Right forelimb (tissue), 1 donor: ENCODE measurements at regions not wholly inside any gene's neighbourhood (a gene's known extent, or its start where the extent isn't known, plus 50 kb on each side); places are given as distances from the start of the nearest gene placed in this dataset.
"Not testable (repeated sequence)": the region's sequence is repeated elsewhere in the genome, so short reads cannot be mapped to it uniquely, and the experiment has no call there.

Source experiments
- DNase-seq: peaks from one replicate; pipeline ENCODE4 v3.0.0-alpha.2; 2018

DNA sequence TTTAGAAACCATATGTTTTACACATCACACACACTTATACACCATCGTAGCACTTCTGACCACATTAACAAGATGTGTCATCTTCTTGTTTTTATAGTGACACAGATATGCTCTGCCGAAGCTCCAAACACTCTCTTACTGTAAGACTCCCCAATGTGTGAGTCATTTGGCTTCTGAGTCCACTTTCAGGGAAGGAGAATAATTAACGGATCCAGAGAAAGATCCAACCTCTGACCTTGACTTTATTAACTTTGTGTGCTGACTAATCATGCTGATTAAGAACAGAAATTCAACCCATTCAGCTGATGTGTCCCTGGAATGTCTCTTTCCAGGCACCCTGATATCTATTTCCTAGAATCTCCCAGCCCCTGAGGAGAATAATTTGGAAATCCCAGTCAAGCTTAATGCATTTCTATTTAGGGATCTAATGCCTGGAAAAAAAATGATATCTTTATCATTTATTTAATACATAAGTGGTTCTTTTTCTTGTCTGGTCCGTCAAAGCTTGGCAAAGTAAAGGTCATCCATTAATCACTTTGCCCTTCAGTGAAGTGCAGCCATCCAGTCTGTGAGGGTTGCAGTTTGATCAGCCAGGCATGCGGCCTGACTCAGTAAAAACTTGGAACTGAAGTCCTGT is 615.8 kb upstream of the SYT4 start:
- no peak for DNase-seq

- DNase-seq = no peak
Observed at GRCh38 chr18:43904209-43904837, 627.0 kb upstream of the SYT4 start.

- no peak for DNase-seq
Observed at GRCh38 chr18:43914018-43914417, 636.7 kb upstream of the SYT4 start.

- DNase-seq = no peak
Observed at GRCh38 chr18:43916984-43917383, 639.7 kb upstream of the SYT4 start.

- no peak for DNase-seq
Observed at GRCh38 chr18:43917520-43917919, 640.2 kb upstream of the SYT4 start.

GRCh38 chr18:43919551-43919950 is 642.3 kb upstream of the SYT4 start:
- no peak for DNase-seq

DNA sequence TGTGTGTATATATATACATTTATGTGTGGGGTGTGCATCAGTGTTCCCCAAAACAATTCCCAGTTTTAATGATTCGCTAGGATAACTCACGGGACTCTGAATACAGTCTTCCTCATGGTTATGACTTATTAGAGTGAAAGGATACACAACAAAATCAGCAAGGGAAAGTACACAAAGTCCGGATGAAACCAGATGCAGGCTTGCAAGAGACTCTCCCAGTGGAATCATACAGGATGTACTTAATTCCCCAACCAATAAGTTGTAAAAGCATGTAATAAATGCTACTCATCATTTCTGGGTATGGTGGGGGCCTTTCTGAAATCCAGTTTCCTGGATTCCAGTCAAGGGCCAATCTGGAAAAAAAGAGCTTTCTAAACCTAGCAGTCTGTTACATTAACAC is 654.1 kb upstream of the SYT4 start:
- no peak for DNase-seq

DNA sequence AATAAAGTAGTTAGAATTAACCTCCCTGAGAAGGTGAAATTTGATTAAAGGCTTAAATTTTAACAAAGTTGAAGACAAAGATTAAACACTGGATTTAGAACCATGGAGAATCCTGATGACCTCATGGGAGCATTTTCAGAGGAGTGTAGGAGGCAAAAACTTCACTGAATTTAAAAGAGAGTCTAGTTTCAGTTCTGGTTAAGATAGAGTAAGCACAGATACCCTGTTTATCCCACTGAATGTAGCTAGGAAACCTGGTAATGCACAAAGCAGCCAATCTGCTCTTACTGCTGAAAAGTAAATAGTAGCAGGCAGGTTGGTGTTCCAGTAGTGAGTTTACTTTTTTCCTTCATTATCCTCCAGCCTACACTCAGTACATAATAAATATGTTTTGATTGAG is 654.9 kb upstream of the SYT4 start:
- DNase-seq = no peak

GRCh38 chr18:43933177-43933576 is 655.9 kb upstream of the SYT4 start:
- DNase-seq = no peak

DNA sequence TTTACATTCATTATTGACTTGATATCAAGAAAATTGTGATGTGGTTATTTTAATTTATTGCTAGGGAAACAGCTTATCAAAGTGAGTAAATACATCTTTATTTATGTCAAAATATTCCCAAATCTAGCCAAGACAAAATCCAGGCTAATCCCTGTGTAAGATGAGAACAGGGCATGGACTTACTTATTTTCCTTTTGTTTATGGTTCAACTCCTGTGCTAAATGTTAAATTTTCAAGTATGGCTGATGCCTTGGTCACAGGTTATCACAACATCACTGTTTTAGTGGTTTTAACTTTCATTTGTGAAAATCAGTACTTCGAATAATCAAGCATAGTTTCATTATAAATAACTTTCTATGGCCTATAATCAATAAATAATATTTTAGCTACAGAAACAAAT is 657.0 kb upstream of the SYT4 start:
- no peak for DNase-seq

DNA sequence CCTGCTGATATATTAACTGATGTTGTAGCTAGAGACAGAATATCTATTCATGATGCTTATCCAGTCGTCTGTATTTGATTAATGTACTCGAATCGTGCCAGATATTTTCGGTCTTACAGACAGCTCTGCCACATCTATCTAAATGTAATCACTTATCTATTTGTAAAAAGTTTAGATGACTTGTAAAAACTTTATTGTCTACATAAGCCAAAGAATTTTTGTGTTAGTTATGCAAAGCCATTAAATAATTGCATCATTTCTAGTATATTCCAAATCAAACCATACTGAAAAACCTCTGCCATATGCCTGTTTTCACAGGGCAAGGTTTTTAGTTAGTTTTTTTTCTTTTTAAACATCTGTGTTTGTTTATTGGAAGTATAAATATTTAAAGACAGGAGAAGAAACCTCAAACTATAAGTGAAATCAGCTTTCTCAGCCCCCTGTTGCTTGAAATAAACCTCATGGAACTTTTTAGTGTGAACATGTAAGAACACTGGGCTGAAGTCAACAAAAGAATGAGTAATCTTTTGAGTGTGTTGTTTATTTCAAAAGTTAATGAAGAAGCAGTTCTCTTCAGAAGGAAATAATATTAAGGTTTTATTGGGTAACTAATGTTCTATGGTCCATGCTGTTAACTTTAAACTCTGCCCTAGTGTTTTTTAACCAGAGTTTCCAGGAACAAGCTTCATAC is 657.6 kb upstream of the SYT4 start:
- no peak for DNase-seq

DNA sequence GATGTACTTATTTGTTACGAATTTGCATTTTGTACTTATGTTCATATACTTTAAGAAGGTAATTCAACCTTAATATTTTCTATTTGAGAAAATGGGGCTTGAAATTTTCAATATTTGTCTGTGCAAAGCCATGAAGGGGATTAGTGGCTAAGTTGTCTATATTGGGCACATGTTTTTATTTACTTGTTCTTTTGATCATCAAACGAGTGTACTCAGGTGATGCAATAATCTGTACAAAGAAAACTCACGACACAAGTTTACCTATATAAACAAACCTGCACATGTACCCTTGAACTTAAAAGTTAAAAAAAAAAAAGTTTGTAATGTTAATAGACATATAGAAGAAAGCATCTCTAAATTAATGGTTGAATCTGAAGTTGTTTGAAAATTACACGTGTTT is 658.9 kb upstream of the SYT4 start:
- DNase-seq = no peak

DNA sequence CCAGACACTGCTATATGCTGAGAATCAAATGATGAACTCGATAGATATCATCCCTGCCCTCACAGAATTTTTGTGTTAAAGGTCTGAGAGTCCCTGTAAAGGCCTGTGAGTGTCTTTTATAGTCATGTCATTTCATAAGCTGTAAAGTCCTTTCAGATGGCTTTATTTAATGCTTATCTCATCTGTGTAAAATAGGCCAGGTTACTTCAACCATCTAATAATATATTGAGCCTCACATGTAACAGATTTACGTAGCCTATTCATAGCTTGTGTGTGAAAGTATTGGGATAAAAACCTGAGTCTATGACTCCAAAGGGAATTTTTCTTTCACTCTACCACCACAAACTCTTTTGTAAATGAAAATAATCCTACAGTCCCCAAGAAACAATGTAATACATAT is 672.0 kb upstream of the SYT4 start:
- DNase-seq = no peak

DNA sequence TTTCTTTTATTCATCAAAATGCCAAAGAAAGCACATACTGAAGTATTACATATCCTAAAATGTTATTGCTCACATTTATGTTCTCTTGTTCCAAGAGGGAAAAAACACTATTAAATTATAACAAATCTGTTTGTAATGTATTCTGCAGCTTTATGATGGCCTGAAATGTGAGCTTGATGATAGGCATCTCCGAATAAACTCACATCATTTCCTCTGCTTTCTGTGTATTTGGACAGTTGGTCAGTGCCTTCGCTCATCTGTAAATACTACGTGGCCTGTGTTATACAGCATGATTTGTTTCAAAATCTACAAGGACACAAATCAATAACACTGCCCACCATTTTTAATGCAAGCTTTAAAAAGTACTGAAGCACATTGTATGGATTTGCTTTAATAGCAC is 672.8 kb upstream of the SYT4 start:
- DNase-seq = no peak

DNA sequence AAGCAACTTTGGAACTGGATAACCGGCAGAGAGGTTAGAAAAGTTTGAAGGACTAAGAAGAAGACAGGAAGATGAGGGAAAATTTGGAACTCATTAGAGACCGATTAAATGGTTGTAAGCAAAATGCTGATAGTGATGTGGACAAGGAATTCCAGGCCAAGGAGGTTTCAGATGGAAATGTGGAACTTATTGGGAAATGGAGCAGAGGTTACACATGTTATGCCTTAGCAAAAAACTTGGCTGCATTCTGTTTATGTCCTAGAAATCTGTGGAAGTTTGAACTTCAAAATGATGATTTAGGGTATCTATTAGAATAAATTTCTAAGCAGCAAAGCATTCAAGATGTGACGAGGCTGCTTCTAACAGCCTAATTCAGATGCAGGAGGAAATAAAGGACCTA is 675.1 kb upstream of the SYT4 start:
- no peak for DNase-seq

DNA sequence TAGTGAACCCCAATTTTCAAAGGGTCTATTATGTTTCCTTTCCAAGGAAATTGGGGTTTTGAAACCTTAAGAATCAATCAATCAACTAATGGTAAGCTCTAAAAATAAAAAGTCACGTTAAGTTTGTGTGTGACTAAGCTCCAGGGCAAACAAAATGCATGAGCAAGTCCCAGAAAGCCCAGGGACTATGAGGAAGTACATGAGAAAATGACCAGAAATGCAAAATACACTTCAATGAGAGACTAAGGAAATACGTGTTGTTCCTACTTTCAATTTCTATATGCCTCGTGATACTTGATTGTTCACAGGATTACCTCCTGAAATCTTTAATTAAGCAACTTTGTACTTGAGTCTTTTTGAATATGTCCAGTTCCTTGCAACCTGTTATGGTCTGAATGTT is 684.4 kb upstream of the SYT4 start:
- DNase-seq = no peak

GRCh38 chr18:43964666-43965065 is 687.4 kb upstream of the SYT4 start:
- DNase-seq = no peak

GRCh38 chr18:43965691-43966090 is 688.4 kb upstream of the SYT4 start:
- no peak for DNase-seq

DNA sequence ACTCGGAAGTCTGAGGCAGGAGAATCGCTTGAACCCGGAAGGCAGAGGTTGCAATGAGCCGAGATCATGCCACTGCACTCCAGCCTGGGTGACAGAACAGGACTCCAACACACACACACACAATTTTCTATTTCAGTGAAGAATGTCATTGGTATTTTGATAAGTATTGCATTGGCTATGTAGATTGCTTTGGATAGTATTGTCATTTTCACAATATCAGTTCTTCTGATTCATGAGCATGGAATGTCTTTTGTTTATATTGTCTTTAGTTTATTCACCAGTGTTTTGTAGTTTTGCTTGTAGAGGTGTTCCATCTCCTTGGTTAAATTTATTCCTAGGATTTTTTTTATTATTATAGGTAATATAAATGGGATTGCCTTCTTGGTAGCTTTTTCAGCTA is 693.4 kb upstream of the SYT4 start:
- DNase-seq = no peak

DNA sequence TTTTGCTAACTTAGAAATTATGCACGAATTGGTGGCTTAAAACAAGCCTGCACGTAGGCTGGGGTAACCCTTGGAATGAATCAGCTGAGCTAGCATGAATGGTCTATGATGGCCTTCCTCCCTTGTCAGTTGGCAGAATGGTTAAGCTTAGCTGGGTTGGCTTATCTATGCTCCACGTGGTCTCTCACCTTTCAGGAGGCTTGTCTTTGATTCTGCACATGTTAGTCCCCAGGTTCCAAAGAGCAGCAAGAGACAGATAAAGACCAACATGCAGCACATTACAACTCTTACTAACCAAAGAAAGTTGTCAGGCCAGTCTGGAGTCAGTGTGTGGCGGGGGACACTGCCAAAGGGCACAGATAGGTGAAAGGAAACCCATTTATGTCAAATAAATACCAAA is 700.9 kb upstream of the SYT4 start:
- no peak for DNase-seq

DNA sequence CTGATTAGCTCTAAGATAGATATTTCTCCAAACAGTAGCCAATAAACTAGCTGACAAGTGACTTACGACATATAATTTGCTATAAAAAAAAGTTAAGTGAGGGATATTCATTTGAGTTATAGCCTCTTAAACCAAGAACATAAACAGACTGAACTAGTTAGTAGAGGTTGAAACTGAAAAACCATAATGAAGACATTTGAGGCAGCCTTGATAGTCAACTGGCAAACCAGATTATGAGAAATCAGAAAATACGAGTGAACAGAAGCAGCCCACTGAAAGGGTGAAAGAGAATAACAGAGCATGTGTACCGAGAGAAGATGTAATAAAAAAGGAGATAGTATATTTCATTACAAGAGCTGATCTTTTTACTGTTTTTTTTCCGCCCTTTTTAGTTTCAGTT is 698.1 kb upstream of the SETBP1 start:
- DNase-seq = no peak

GRCh38 chr18:43987061-43987460 is 693.6 kb upstream of the SETBP1 start:
- not testable (repeated sequence) for DNase-seq

DNA sequence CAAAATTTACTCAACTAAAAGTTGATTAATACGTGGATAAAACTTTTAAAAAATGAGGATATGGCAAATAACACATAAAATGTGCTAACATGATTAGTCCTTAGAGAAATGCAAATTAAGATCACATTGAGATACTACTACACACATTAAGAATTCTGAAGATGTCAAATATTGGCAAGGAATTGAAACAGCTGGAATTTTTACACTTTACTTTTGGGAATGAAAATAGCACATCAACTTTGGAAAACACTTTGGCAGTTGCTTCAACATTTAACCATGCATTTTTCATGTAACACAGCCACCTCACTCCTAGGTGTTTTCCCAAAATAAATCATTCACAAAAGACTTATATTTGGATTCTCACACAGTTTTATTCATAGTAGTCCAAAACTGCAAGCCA is 687.9 kb upstream of the SETBP1 start:
- DNase-seq = no peak

GRCh38 chr18:43994381-43994780 is 686.3 kb upstream of the SETBP1 start:
- no peak for DNase-seq

DNA sequence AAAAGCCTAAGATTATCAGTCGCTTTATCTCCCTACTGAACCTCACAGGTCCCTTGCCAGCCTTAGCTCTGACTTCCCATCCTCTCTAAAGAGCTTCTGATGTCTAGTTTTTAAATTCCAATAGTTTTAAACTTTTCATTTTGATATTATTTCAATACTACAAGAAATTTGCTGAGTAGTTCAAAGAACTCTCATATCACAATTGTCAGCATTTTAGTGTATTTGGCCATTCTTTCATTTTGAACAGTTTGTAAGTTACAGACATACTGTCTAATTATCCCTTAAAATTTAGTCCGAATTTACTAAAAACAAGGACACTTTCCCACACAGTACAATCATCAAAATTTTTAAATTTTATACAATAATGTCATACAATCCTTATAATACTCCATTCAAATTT is 666.8 kb upstream of the SETBP1 start:
- DNase-seq = no peak
